ENCODE measurements at regions not wholly inside any gene's neighbourhood (a gene's known extent, or its start where the extent isn't known, plus 50 kb on each side); places are given as distances from the start of the nearest gene placed in this dataset.

- Histone ChIP-seq H3K9me3 (no peaks in the 10 kb centered on the region), H3K4me2 (no peak overlapping the region), H3K4me3 (no peak overlapping the region), H3K27ac (no peak overlapping the region), H3K4me1 (no peaks in the 10 kb centered on the region)
- FAIRE-seq (no peak), ATAC-seq (no peak), DNase-seq (ENCODE audit: low read depth in 1 of 2, low spot score in 1 of 2) (no peak)
- TF ChIP-seq USF2 (IDR thresholded peaks at IDR 0.05) = no peak
- TF ChIP-seq SREBF2 (IDR thresholded peaks at IDR 0.05) = no peak
- no peak for TF ChIP-seq FOXS1 (CRISPR knock-in tag; IDR thresholded peaks at IDR 0.05)
- no peak for TF ChIP-seq HDAC2 (IDR thresholded peaks at IDR 0.05)
- no peak for TF ChIP-seq TFCP2L1 (CRISPR knock-in tag; IDR thresholded peaks at IDR 0.05)
- TF ChIP-seq CBX8 (IDR thresholded peaks at IDR 0.05) = no peak
- no peak for TF ChIP-seq PBX3 (IDR thresholded peaks at IDR 0.05)
- TF ChIP-seq, protein P1, sequence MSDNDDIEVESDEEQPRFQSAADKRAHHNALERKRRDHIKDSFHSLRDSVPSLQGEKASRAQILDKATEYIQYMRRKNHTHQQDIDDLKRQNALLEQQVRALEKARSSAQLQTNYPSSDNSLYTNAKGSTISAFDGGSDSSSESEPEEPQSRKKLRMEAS (IDR thresholded peaks at IDR 0.05) = no peak
- TF ChIP-seq ZC3H11A (IDR thresholded peaks at IDR 0.05) = no peak
- no peak for TF ChIP-seq EHF (CRISPR knock-in tag; IDR thresholded peaks at IDR 0.05)
- ChIA-PET POLR2A (no interaction called here), CTCF (no interaction called here)
- WGBS (ENCODE audit: missing lambda C conversion rate) = 0% methylated on average over 1 of the region's 1 CpG
These were observed 111.2 kb downstream of the SEM1 start for GRCh38 chr7:96598421-96598820.

DNA sequence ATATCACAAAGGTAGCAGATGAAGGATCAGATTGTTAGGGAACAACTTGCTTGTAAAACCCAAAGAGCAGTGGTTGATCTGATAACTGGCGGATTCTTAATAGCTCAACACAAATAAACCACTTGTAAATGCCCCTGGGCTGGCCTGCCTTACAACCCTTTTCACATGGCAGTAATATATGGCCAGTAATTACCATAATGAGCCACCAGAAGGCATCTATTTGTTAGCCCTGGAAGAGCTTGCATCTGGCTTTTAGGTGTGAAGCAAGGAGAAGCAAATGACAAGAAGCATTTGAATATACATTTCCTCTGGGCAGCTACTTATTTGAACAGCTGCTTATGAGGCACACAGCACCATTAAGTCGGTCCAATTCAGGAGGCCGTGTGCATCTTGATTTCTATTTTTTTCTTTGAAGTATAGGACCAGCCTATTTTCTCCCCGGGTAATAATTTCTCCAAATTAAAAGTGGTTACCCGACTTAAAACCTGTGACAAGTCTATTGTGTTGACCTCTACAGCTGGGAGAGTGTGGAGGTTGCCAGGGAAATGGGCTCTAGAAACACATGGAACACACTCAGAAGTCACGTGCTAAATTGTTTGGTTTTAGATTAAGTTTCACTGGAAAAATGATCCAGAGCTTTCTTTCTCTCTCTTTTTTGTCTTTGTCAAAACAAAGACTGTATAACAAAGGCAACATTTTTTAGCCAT lies 113.4 kb downstream of the SEM1 start:
- POLR2A ChIA-PET = no interaction called here
- H3K4me3 ChIP-seq = no peak overlapping the region
- H3K27ac ChIP-seq = no peak overlapping the region
- CTCF ChIA-PET = interaction anchor here (1.0 kb wide), 1 partner anchor 14 kb away, joined by 4 read pairs; no protein-coding TSS in a partner anchor
- peak in 1 of 2 experiments; percentile 30; a peak in 2 of 6 replicates for ATAC-seq
- no peaks in the 10 kb centered on the region for H3K4me1 ChIP-seq
- WGBS (ENCODE audit: missing lambda C conversion rate) = 11% methylated on average over 6 of the region's 6 CpGs
- no peak for FAIRE-seq
- H3K9me3 ChIP-seq = no peaks in the 10 kb centered on the region
- no peak overlapping the region for H3K4me2 ChIP-seq
- no peak for TF ChIP-seq TP53 (CRISPR knock-in tag; IDR thresholded peaks at IDR 0.05)
- TF ChIP-seq NFE2L2 (conservative IDR thresholded peaks at IDR 0.05; ENCODE audit: low read length) = no peak
- no peak for TF ChIP-seq ZFP36 (IDR thresholded peaks at IDR 0.05; ENCODE audit: borderline replicate concordance, partially characterized antibody)
- no peak for TF ChIP-seq POLR2AphosphoS2 (conservative IDR thresholded peaks at IDR 0.05; ENCODE audit: low read length)
- no peak for TF ChIP-seq FOXS1 (CRISPR knock-in tag; IDR thresholded peaks at IDR 0.05)
- no peak for TF ChIP-seq NPAS2 (CRISPR knock-in tag; IDR thresholded peaks at IDR 0.05; ENCODE audit: borderline replicate concordance)
- no peak for TF ChIP-seq HOXB13 (CRISPR knock-in tag; IDR thresholded peaks at IDR 0.05; ENCODE audit: low read depth)
- TF ChIP-seq, protein P2, sequence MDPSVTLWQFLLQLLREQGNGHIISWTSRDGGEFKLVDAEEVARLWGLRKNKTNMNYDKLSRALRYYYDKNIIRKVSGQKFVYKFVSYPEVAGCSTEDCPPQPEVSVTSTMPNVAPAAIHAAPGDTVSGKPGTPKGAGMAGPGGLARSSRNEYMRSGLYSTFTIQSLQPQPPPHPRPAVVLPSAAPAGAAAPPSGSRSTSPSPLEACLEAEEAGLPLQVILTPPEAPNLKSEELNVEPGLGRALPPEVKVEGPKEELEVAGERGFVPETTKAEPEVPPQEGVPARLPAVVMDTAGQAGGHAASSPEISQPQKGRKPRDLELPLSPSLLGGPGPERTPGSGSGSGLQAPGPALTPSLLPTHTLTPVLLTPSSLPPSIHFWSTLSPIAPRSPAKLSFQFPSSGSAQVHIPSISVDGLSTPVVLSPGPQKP (IDR thresholded peaks at IDR 0.05; ENCODE audit: low read depth, low read length) = no peak
- TF ChIP-seq, protein P1 (IDR thresholded peaks at IDR 0.05) = no peak
- no peak for TF ChIP-seq FOSB (CRISPR knock-in tag; IDR thresholded peaks at IDR 0.05)
- no peak for TF ChIP-seq MAFK (IDR thresholded peaks at IDR 0.05; ENCODE audit: partially characterized antibody)
- TF ChIP-seq, protein P3, sequence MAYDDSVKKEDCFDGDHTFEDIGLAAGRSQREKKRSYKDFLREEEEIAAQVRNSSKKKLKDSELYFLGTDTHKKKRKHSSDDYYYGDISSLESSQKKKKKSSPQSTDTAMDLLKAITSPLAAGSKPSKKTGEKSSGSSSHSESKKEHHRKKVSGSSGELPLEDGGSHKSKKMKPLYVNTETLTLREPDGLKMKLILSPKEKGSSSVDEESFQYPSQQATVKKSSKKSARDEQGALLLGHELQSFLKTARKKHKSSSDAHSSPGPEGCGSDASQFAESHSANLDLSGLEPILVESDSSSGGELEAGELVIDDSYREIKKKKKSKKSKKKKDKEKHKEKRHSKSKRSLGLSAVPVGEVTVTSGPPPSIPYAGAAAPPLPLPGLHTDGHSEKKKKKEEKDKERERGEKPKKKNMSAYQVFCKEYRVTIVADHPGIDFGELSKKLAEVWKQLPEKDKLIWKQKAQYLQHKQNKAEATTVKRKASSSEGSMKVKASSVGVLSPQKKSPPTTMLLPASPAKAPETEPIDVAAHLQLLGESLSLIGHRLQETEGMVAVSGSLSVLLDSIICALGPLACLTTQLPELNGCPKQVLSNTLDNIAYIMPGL (CRISPR knock-in tag; IDR thresholded peaks at IDR 0.05; ENCODE audit: borderline replicate concordance) = no peak
- TF ChIP-seq ESRRA (IDR thresholded peaks at IDR 0.05; ENCODE audit: borderline replicate concordance, low read length) = no peak
- TF ChIP-seq KDM1A (IDR thresholded peaks at IDR 0.05; ENCODE audit: low read depth) = no peak
- no peak for TF ChIP-seq NR3C1 (IDR thresholded peaks at IDR 0.05)
- TF ChIP-seq ATOH8 (CRISPR knock-in tag; IDR thresholded peaks at IDR 0.05; ENCODE audit: low read depth) = no peak
- no peak for TF ChIP-seq HOXA7 (CRISPR knock-in tag; IDR thresholded peaks at IDR 0.05)
- TF ChIP-seq CHD4 (IDR thresholded peaks at IDR 0.05; ENCODE audit: borderline replicate concordance) = no peak
- peak in 1 of 2 experiments; percentile 2 for DNase-seq (ENCODE audit: low read depth in 1 of 2, low spot score in 1 of 2)

Data from A549 (cell line).